CD14-positive monocyte (primary cell): ENCODE measurements at regions not wholly inside any gene's neighbourhood (a gene's known extent, or its start where the extent isn't known, plus 50 kb on each side); places are given as distances from the start of the nearest gene placed in this dataset.

Experiments
- DNase-seq, 3 donors: peaks; one replicate each; pipeline ENCODE4 v3.0.0-alpha.2; 2011 to 2022
- H2AFZ ChIP-seq: 2 replicates; pipeline ENCODE4 v1.6.0; 2012; ENCODE audit warnings: mild to moderate bottlenecking, low read depth, low read length, inconsistent platforms; ENCODE audit not compliant: insufficient read depth, poor library complexity, severe bottlenecking
- H3K27ac ChIP-seq, 2 donors: 1 replicate in 1 of 2; 2 replicates in 1 of 2; pipeline ENCODE4 v1.5.1; 2012 to 2013; ENCODE audit warnings: low read length in 2 of 2, control low read depth in 1 of 2, inconsistent platforms in 1 of 2, low read depth in 1 of 2, mild to moderate bottlenecking in 1 of 2
- H3K27me3 ChIP-seq, 2 donors: one replicate each; pipeline versions ENCODE4 v1.6.0 to v1.6.1; 2011 to 2013; ENCODE audit warnings: low read length in 2 of 2; ENCODE audit not compliant: control insufficient read depth in 2 of 2, insufficient read depth in 2 of 2
- H3K36me3 ChIP-seq, 2 donors: replicated peaks in 1 of 2; 1 replicate in 1 of 2; 2 replicates in 1 of 2; pipeline versions ENCODE4 v1.5.1 to v1.6.1; 2012 to 2013; ENCODE audit warnings: low read length in 2 of 2, control low read depth in 1 of 2, inconsistent platforms in 1 of 2, mild to moderate bottlenecking in 1 of 2; ENCODE audit not compliant: insufficient read depth in 2 of 2, control insufficient read depth in 1 of 2
- H3K4me1 ChIP-seq, 2 donors: 1 replicate in 1 of 2; 2 replicates in 1 of 2; pipeline versions ENCODE4 v1.5.1 to v1.6.1; 2012 to 2013; ENCODE audit warnings: low read length in 2 of 2, control low read depth in 1 of 2, inconsistent platforms in 1 of 2, mild to moderate bottlenecking in 1 of 2, moderate library complexity in 1 of 2; ENCODE audit not compliant: insufficient read depth in 2 of 2, control insufficient read depth in 1 of 2
- H3K4me2 ChIP-seq: replicated peaks from 2 replicates; pipeline ENCODE3; 2012; ENCODE audit warnings: low read length, moderate library complexity, mild to moderate bottlenecking; ENCODE audit not compliant: poor library complexity, severe bottlenecking; ENCODE audit errors: extremely low read depth
- H3K4me3 ChIP-seq, 3 experiments: fragments of 200-600 bp in 1 of 3; sonication (generic) in 1 of 3; replicated peaks in 1 of 3; 1 replicate in 2 of 3; 2 replicates in 1 of 3; pipeline ENCODE4 v1.5.1; 2011 to 2013; ENCODE audit warnings: low read length in 3 of 3, mild to moderate bottlenecking in 3 of 3, control low read depth in 2 of 3, low read depth in 2 of 3, inconsistent platforms in 1 of 3, moderate library complexity in 1 of 3
- H3K79me2 ChIP-seq: 2 replicates; pipeline ENCODE4 v1.6.0; 2012; ENCODE audit warnings: mild to moderate bottlenecking, control low read depth, inconsistent platforms, low read length, moderate library complexity; ENCODE audit not compliant: insufficient read depth
- H3K9ac ChIP-seq: 2 replicates; pipeline ENCODE4 v1.6.0; 2017; ENCODE audit warnings: low read length, mild to moderate bottlenecking; ENCODE audit not compliant: insufficient read depth, poor library complexity, severe bottlenecking
- H3K9me3 ChIP-seq, 2 donors: replicated peaks in 1 of 2; 1 replicate in 1 of 2; 2 replicates in 1 of 2; pipeline versions ENCODE4 v1.5.1 to v1.6.1; 2012 to 2013; ENCODE audit warnings: low read length in 2 of 2, control low read depth in 1 of 2; ENCODE audit not compliant: control insufficient read depth in 1 of 2, insufficient read depth in 1 of 2
- H4K20me1 ChIP-seq: 2 replicates; pipeline ENCODE4 v1.6.0; 2012; ENCODE audit warnings: mild to moderate bottlenecking, low read length, control low read depth, moderate library complexity; ENCODE audit not compliant: insufficient read depth
- H3K27ac Mint-ChIP-seq, 7 donors: one replicate each; pipeline ENCODE4 v1.8.0; 2020; ENCODE audit warnings: mild to moderate bottlenecking in 7 of 7, mixed read lengths in 7 of 7, moderate library complexity in 6 of 7, inconsistent platforms in 2 of 7
- H3K27me3 Mint-ChIP-seq, 3 donors: one replicate each; pipeline ENCODE4 v1.8.0; 2021 to 2022; ENCODE audit warnings: low read depth in 3 of 3, mild to moderate bottlenecking in 3 of 3, mixed read lengths in 3 of 3, moderate library complexity in 3 of 3, inconsistent platforms in 1 of 3
- H3K36me3 Mint-ChIP-seq, 2 donors: one replicate each; pipeline ENCODE4 v1.8.0; 2020; ENCODE audit warnings: mixed read lengths in 2 of 2, inconsistent platforms in 1 of 2, mild to moderate bottlenecking in 1 of 2
- H3K4me1 Mint-ChIP-seq: one replicate; pipeline ENCODE4 v1.8.0; 2020; ENCODE audit warnings: mild to moderate bottlenecking, mixed read lengths
- H3K4me3 Mint-ChIP-seq, 2 donors: one replicate each; pipeline ENCODE4 v1.8.0; 2020; ENCODE audit warnings: mild to moderate bottlenecking in 2 of 2, mixed read lengths in 2 of 2, moderate library complexity in 1 of 2
- H3K9me3 Mint-ChIP-seq, 7 donors: one replicate each; pipeline ENCODE4 v1.8.0; 2020 to 2022; ENCODE audit warnings: mixed read lengths in 7 of 7, mild to moderate bottlenecking in 6 of 7, moderate library complexity in 6 of 7, inconsistent platforms in 2 of 7
- CTCF ChIP-seq: fragments of 200-600 bp; IDR thresholded peaks from one replicate; pipeline ENCODE4 v1.8.0; 2022; ENCODE audit warnings: antibody characterized with exemption, mild to moderate bottlenecking
- WGBS: methylation state at CpG from one replicate; pipeline ENCODE4 v1.1.5; 2013; ENCODE audit warnings: missing lambda C conversion rate; ENCODE audit not compliant: insufficient coverage; 5-methylcytosine and 5-hydroxymethylcytosine counted together
- intact Hi-C, 2 donors: fragments of 100-400 bp; cut with micrococcal nuclease; formaldehyde crosslinking; loops; one replicate each; pipeline versions ENCODE4 v1.15.0 to v1.15.1; 2023

GRCh38 chr2:204021290-204022081 is 84.9 kb downstream of the ICOS start:
- peaks cover 0 to 5% (median 0%) of the 10 kb centered on the region in 7 donors for H3K9me3 Mint-ChIP-seq
- Histone ChIP-seq H3K9ac (no peak overlapping the region), H3K27me3 (no peaks in the 10 kb centered on the region), H3K36me3 (no peaks in the 10 kb centered on the region), H3K27ac (no peak overlapping the region), H2AFZ (no peak overlapping the region), H4K20me1 (no peaks in the 10 kb centered on the region), H3K4me1 (no peaks in the 10 kb centered on the region), H3K9me3 (no peaks in the 10 kb centered on the region), H3K4me2 (no peak overlapping the region), H3K79me2 (no peaks in the 10 kb centered on the region), H3K4me3 (no peak overlapping the region)
- no peaks in the 10 kb centered on the region for H3K36me3 Mint-ChIP-seq
- no peak for DNase-seq
- no CpG with 5 or more reads among the region's 5 CpGs for WGBS
- no peak overlapping the region for H3K4me3 Mint-ChIP-seq
- peaks cover 0 to 3% (median 2%) of the 10 kb centered on the region in 3 donors for H3K27me3 Mint-ChIP-seq
- no peak overlapping the region for H3K27ac Mint-ChIP-seq
- no peak for TF ChIP-seq CTCF
- intact Hi-C loops: no loop called here
- H3K4me1 Mint-ChIP-seq: no peaks in the 10 kb centered on the region

- no peak overlapping the region for H3K4me2 ChIP-seq
- H3K9ac ChIP-seq: no peak overlapping the region
- H3K4me1 ChIP-seq: no peaks in the 10 kb centered on the region
- H4K20me1 ChIP-seq: no peaks in the 10 kb centered on the region
- H3K79me2 ChIP-seq: no peaks in the 10 kb centered on the region
- Mint-ChIP-seq H3K9me3 (peaks cover 0 to 5% (median 0%) of the 10 kb centered on the region in 7 donors), H3K27ac (no peak overlapping the region), H3K27me3 (peaks cover 0 to 4% (median 2%) of the 10 kb centered on the region in 3 donors), H3K4me1 (no peaks in the 10 kb centered on the region), H3K36me3 (no peaks in the 10 kb centered on the region), H3K4me3 (no peak overlapping the region)
- TF ChIP-seq CTCF: no peak
- H3K9me3 ChIP-seq: no peaks in the 10 kb centered on the region
- 100% methylated on average over 1 of the region's 5 CpGs for WGBS
- H3K27me3 ChIP-seq: no peaks in the 10 kb centered on the region
- no peak for DNase-seq
- intact Hi-C loops: no loop called here
- H3K27ac ChIP-seq: no peak overlapping the region
- H3K4me3 ChIP-seq: no peak overlapping the region
- no peaks in the 10 kb centered on the region for H3K36me3 ChIP-seq
- no peak overlapping the region for H2AFZ ChIP-seq
Observed at GRCh38 chr2:204022550-204022949, 86.0 kb downstream of the ICOS start.
